GM23338 (cell line): ENCODE measurements at regions not wholly inside any gene's neighbourhood (a gene's known extent, or its start where the extent isn't known, plus 50 kb on each side); places are given as distances from the start of the nearest gene placed in this dataset.

Experiments used
- ATAC-seq: fragments of 200-7000 bp; cut with Tn5 transposase; 3 replicates; pipeline ENCODE4 v1.9.1; 2020
- DNase-seq: peaks from one replicate; pipeline ENCODE4 v3.0.0-alpha.2; 2015; ENCODE audit warnings: low spot score
- H2AFZ ChIP-seq: fragments of 200-600 bp; sonication (generic); 2 replicates; pipeline ENCODE4 v1.8.0; 2016; ENCODE audit warnings: antibody characterized with exemption, mild to moderate bottlenecking, moderate library complexity
- H3F3A ChIP-seq: fragments of 200-600 bp; sonication (generic); replicated peaks from 2 replicates; pipeline ENCODE4 v1.8.0; 2017; ENCODE audit warnings: antibody characterized with exemption, mixed run types, low read depth
- H3K27ac ChIP-seq: fragments of 200-600 bp; sonication (generic); 2 replicates; pipeline ENCODE4 v1.6.1; 2016; ENCODE audit warnings: low read depth
- H3K27me3 ChIP-seq: fragments of 200-600 bp; sonication (generic); 2 replicates; pipeline ENCODE4 v1.8.0; 2016; ENCODE audit warnings: mild to moderate bottlenecking, mixed run types, moderate library complexity; ENCODE audit not compliant: insufficient read depth
- H3K36me3 ChIP-seq: fragments of 200-600 bp; sonication (generic); 2 replicates; pipeline ENCODE4 v1.8.0; 2016; ENCODE audit warnings: mild to moderate bottlenecking; ENCODE audit not compliant: insufficient read depth
- H3K4me1 ChIP-seq: fragments of 200-600 bp; sonication (generic); 2 replicates; pipeline ENCODE4 v1.8.0; 2016; ENCODE audit warnings: mild to moderate bottlenecking, moderate library complexity; ENCODE audit not compliant: insufficient read depth
- H3K4me2 ChIP-seq: fragments of 200-600 bp; sonication (generic); 2 replicates; pipeline ENCODE4 v1.7.1; 2017; ENCODE audit warnings: mixed run types
- H3K4me3 ChIP-seq: fragments of 200-600 bp; sonication (generic); 2 replicates; pipeline ENCODE4 v1.6.1; 2016; ENCODE audit warnings: mixed run types
- H3K79me2 ChIP-seq: fragments of 200-600 bp; sonication (generic); replicated peaks from 2 replicates; pipeline ENCODE4 v1.8.0; 2017; ENCODE audit warnings: mild to moderate bottlenecking; ENCODE audit not compliant: insufficient read depth
- H3K9me2 ChIP-seq: fragments of 200-600 bp; sonication (generic); 2 replicates; pipeline ENCODE4 v1.8.0; 2017; ENCODE audit not compliant: insufficient read depth
- H4K20me1 ChIP-seq: fragments of 200-600 bp; sonication (generic); replicated peaks from 2 replicates; pipeline ENCODE4 v1.8.0; 2017; ENCODE audit warnings: mild to moderate bottlenecking; ENCODE audit not compliant: insufficient read depth
- H3K27ac Mint-ChIP-seq: 2 replicates; pipeline ENCODE4 v1.8.0; 2020; ENCODE audit warnings: inconsistent platforms, mild to moderate bottlenecking, moderate library complexity, mixed read lengths
- H3K27me3 Mint-ChIP-seq: 3 replicates; pipeline ENCODE4 v1.8.0; 2022; ENCODE audit warnings: low read depth, mild to moderate bottlenecking, moderate library complexity, mixed read lengths, inconsistent platforms; ENCODE audit not compliant: insufficient read depth, poor library complexity
- H3K36me3 Mint-ChIP-seq: 3 replicates; pipeline ENCODE4 v1.8.0; 2021; ENCODE audit warnings: low read depth, mild to moderate bottlenecking, inconsistent platforms, moderate library complexity, mixed read lengths
- H3K4me1 Mint-ChIP-seq: 3 replicates; pipeline ENCODE4 v1.8.0; 2020; ENCODE audit warnings: mild to moderate bottlenecking, inconsistent platforms, mixed read lengths
- H3K4me3 Mint-ChIP-seq: 3 replicates; pipeline ENCODE4 v1.8.0; 2021; ENCODE audit warnings: moderate library complexity, mild to moderate bottlenecking, inconsistent platforms, mixed read lengths
- H3K9me3 Mint-ChIP-seq: 3 replicates; pipeline ENCODE4 v1.8.0; 2020; ENCODE audit warnings: moderate library complexity, mild to moderate bottlenecking, inconsistent platforms, mixed read lengths
- CREB1 ChIP-seq: fragments of 250-450 bp; sonication (Bioruptor Pico); IDR thresholded peaks from 2 replicates; pipeline ENCODE4 v1.5.0; 2020; ENCODE audit warnings: low read depth, mild to moderate bottlenecking, moderate library complexity
- CTCF ChIP-seq, 2 experiments: fragments of 200-600 bp in 1 of 2; sonication (generic) in 1 of 2; conservative IDR thresholded peaks; 2 replicates each; pipeline versions ENCODE4 v1.5.1 to v1.6.1; 2016 to 2017; ENCODE audit warnings: antibody characterized with exemption in 2 of 2, low read depth in 2 of 2, mild to moderate bottlenecking in 2 of 2, moderate library complexity in 1 of 2
- STAT1 ChIP-seq: IDR thresholded peaks from one replicate; pipeline ENCODE4 v1.6.1; 2016; ENCODE audit warnings: antibody characterized with exemption; ENCODE audit not compliant: unreplicated experiment
- ZNF114 ChIP-seq: fragments of 250-450 bp; sonication (Bioruptor Pico); IDR thresholded peaks from 2 replicates; pipeline ENCODE4 v1.5.0; 2020; ENCODE audit warnings: mild to moderate bottlenecking, moderate library complexity
- ZNF331 ChIP-seq: fragments of 250-450 bp; sonication (Bioruptor Pico); IDR thresholded peaks from 2 replicates; pipeline ENCODE4 v1.5.0; 2020; ENCODE audit warnings: low read depth, mild to moderate bottlenecking, moderate library complexity
- ZNF462 ChIP-seq: fragments of 250-450 bp; sonication (Bioruptor Pico); IDR thresholded peaks from 2 replicates; pipeline ENCODE4 v1.5.0; 2020; ENCODE audit warnings: mild to moderate bottlenecking, moderate library complexity

- no peak for TF ChIP-seq ZNF462 (CRISPR knock-in tag)
- no peak for TF ChIP-seq STAT1
- TF ChIP-seq ZNF114 (CRISPR knock-in tag), result no peak
- no peak for TF ChIP-seq CTCF (conservative IDR thresholded peaks at IDR 0.05; ENCODE audit: low read depth in 2 of 2)
Observed at GRCh38 chr1:101605878-101606277, 369.1 kb downstream of the S1PR1 start (continued).

- Histone ChIP-seq H3F3A (no peaks in the 10 kb centered on the region), H3K9me2 (no peaks in the 10 kb centered on the region), H3K36me3 (peaks cover 5% of the 10 kb centered on the region; the same call in 1 of the 2 replicates), H3K79me2 (no peaks in the 10 kb centered on the region), H4K20me1 (no peaks in the 10 kb centered on the region), H2AFZ (no peak overlapping the region), H3K27me3 (no peaks in the 10 kb centered on the region), H3K27ac (no peak overlapping the region), H3K4me3 (no peak overlapping the region), H3K4me2 (no peak overlapping the region), H3K4me1 (peaks cover 6% of the 10 kb centered on the region; the same call in 1 of the 2 replicates)
- Mint-ChIP-seq H3K27me3 (no peaks in the 10 kb centered on the region), H3K9me3 (peaks cover 22% of the 10 kb centered on the region; the same call in 2 of the 3 replicates), H3K36me3 (peaks cover 6% of the 10 kb centered on the region; the same call in 1 of the 3 replicates), H3K27ac (no peak overlapping the region), H3K4me3 (no peak overlapping the region), H3K4me1 (peaks cover 1% of the 10 kb centered on the region; the same call in 2 of the 3 replicates)
- no peak for ATAC-seq
- no peak for DNase-seq
- no peak for TF ChIP-seq CREB1
- no peak for TF ChIP-seq ZNF331 (CRISPR knock-in tag)
Observed at GRCh38 chr1:101613546-101613945, 376.7 kb downstream of the S1PR1 start.
